ENCODE measurements at regions not wholly inside any gene's neighbourhood (a gene's known extent, or its start where the extent isn't known, plus 50 kb on each side); places are given as distances from the start of the nearest gene placed in this dataset.

DNA sequence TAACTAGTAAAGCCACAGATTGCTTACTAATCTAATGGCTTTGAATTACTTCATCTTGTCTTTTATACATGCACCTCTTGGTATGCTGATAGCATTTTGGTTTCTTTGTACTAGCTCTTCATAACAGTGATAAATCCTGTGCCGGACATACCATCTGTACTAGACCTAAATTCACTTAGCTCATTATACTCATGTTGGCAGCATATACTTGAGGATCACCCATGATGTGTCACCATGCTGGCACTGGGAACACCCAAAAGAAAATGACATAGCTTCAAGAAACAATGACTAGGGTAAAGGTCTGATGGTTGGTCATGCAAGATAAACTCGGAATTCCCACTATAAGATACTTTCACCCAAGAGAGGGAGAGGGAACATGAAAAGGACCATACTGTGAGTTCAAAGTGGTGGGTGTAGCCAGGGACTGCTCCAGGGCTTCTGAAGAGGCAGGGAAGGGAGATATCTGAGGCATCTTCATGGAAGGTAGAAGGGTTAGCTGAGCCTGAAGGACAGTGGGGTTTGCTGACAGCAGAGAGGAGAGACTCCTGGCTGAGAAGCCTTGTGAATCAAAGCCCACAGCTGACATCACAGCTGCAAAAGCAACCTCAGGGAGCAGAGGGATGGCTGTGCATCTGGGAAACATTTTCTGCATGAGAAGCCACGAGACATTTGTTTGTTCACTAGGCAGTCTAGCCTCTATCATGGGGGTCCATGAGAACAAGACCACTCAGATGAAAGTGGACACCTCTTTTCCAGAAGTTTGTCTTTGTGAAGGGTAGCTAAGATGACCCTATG lies 314.2 kb downstream of the RAB28 start:
- TF ChIP-seq, protein P1, sequence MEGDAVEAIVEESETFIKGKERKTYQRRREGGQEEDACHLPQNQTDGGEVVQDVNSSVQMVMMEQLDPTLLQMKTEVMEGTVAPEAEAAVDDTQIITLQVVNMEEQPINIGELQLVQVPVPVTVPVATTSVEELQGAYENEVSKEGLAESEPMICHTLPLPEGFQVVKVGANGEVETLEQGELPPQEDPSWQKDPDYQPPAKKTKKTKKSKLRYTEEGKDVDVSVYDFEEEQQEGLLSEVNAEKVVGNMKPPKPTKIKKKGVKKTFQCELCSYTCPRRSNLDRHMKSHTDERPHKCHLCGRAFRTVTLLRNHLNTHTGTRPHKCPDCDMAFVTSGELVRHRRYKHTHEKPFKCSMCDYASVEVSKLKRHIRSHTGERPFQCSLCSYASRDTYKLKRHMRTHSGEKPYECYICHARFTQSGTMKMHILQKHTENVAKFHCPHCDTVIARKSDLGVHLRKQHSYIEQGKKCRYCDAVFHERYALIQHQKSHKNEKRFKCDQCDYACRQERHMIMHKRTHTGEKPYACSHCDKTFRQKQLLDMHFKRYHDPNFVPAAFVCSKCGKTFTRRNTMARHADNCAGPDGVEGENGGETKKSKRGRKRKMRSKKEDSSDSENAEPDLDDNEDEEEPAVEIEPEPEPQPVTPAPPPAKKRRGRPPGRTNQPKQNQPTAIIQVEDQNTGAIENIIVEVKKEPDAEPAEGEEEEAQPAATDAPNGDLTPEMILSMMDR (conservative IDR thresholded peaks at IDR 0.05), result no peak
- TF ChIP-seq EZH2 (IDR thresholded peaks at IDR 0.05; ENCODE audit: low read depth), result no peak

Measured in PC-9 (cell line).